ENCODE measurements at regions not wholly inside any gene's neighbourhood (a gene's known extent, or its start where the extent isn't known, plus 50 kb on each side); places are given as distances from the start of the nearest gene placed in this dataset.

DNA sequence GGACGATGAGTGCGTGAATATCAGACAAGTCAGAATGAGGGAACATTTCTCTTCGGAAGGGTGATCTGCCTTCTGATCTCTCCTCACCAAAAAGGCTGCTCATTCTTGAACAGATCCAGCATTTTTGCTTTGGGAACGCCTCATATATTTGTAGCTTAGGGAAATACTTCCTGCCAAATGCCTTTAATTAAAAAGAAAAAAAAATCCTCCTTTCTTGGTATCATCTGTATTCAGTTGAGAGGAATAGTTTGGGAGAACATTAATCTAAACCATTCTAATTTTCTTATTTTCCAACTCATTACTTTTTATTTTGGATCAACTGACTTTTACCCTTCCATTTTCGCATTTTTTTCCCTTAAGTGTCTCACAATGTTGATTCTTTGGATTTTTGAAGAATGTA is 163.4 kb downstream of the SNX18 start:
- no peak for DNase-seq (ENCODE audit: low read depth in 2 of 2)

GRCh38 chr5:54679686-54680085 is 162.1 kb downstream of the SNX18 start:
- no peak for DNase-seq (ENCODE audit: low read depth in 2 of 2)

DNA sequence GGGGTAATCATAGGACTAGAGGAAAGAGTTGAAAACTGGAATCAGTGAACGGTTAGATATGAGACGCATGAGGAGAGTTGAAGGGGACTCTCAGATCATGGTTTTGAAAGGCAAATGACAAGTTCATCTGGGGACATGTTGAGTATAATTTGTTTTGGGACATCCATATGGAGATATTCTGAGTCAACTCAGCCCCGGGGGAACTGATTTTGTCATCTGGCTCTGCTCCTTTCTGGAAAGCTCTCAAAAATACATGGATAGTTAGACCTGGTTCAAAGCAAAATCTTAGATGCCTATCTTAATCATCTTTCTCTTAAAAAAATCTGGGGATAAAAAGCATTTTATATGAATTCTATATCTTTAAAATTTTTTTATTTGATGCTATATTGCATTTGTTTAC is 161.2 kb downstream of the SNX18 start:
- no peak for DNase-seq (ENCODE audit: low read depth in 2 of 2)

- no peak for DNase-seq (ENCODE audit: low read depth in 2 of 2)
These were observed 159.2 kb downstream of the SNX18 start for GRCh38 chr5:54676481-54677340.

GRCh38 chr5:54673523-54674225 is 156.1 kb downstream of the SNX18 start:
- DNase-seq (ENCODE audit: low read depth in 2 of 2), result no peak

DNA sequence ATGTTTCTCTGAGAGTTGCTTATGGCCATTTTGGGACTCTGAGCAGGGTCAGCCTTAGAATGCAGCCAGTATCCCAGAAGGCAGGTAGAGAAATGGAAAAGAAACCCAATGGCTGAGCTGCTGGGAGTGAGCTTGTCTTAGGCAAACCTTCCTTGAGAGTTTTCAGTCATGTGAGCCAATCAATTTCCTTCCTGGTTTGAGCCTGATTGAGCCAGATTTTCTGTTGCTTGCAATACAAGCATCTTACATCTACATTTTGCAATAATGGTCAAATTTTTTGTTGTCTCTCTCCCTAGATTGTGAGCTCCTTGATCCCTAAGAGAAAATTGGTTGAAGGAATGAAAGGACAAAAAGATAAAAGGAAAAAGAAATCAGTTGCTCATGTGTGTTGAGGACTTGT is 155.3 kb downstream of the SNX18 start:
- no peak for DNase-seq (ENCODE audit: low read depth in 2 of 2)

- no peak for DNase-seq (ENCODE audit: low read depth in 2 of 2)
These were observed 154.1 kb downstream of the SNX18 start for GRCh38 chr5:54671681-54672080.

DNA sequence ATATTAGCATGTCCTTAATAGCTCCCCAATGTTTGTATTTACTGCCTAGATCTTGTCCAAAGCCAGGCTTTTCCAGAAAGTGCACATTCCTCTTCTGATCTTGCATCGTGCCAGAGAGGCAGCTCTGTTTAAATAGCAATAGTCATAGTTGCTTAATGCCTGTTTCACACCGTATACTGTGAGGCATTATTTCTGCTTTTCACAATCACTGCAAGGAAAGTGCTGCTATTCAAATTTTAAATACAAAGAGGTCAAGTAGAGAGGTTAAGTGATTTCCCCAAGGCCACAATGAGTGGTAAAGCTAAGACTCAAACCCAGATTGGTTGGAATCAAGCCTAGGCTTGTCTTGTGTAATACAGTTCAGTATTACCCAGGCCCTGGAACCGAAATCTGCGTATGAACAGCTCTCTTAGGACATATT is 153.6 kb downstream of the SNX18 start:
- no peak for DNase-seq (ENCODE audit: low read depth in 2 of 2)

GRCh38 chr5:54670281-54670680 is 152.7 kb downstream of the SNX18 start:
- DNase-seq (ENCODE audit: low read depth in 2 of 2), result no peak

DNA sequence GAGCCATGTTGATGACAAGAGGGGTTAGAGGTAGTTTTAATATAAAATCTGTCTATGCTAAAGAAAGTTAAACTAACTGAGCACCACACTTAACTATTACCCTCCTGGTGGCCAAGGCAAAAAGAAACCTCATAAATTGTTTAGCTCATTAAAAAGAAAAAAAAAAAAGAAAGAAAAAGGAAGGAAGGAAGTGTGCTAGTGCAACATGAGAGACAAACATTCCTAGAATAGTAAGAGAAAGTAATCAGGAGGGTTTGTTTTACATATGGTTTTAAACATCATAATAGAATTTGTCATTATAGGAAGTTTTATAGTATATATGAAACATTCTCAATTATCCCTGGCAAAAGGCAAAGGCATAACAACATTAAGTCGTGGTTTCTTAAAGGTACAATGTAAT is 152.3 kb downstream of the SNX18 start:
- DNase-seq (ENCODE audit: low read depth in 2 of 2), result no peak

- no peak for DNase-seq (ENCODE audit: low read depth in 2 of 2)
These were observed 151.7 kb downstream of the SNX18 start for GRCh38 chr5:54669285-54669684.

DNA sequence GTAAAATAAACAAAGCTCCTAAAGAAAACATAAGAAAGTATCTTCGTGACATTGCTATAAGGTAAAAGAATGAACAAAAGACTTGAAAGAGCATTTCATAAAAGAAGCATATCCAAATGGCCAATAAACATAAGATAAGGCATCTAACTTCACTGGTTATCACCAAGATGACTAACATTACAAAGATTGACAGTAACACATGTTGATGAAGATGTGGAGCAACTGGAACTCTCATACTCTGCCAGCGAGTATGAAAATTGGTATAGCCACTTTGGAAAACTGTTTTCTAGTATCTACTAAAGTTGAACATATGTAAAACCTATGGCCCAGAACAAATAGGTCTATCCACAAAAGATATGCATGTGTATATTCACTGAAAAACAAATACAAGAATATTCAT is 150.5 kb downstream of the SNX18 start:
- no peak for DNase-seq (ENCODE audit: low read depth in 2 of 2)

DNA sequence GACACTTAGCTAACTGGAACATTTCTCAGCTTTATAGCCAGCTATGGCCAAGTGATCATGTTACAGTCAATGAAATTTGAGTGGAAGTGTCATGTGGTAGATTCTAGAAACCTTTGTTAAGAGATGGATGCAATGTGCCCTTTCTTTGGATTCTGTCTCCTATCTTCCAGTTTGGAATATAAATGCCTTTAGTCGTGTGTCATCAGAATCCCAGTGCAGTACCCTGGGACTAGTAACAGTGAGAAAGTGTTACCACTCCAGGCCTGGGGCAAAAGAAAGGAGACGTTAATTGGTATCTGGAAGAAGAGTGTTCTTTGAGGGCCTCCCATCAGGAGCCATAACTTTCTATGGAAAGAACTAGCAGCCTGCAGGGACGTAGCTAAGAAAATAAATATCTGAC is 149.6 kb downstream of the SNX18 start:
- DNase-seq (ENCODE audit: low read depth in 2 of 2), result no peak

DNA sequence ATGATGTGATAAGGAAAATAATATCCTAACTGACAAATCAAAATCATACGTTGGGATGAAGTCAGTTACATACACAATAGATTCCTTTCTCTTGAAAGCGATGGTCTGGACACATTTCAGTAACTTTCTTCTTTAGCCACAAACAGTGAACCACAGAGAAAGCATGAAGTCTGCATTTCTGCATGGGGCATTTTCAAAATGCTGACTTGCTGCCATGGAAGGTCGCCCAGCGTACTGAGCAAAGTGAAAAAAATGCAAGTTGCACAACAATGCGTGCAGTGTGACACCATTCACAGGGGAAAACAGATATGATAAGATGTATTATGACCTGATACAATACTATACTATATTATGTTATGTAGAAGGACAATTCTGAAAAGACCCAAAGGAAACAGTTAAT is 146.3 kb downstream of the SNX18 start:
- no peak for DNase-seq (ENCODE audit: low read depth in 2 of 2)

- no peak for DNase-seq (ENCODE audit: low read depth in 2 of 2)
These were observed 143.6 kb downstream of the SNX18 start for GRCh38 chr5:54661111-54661510.

DNA sequence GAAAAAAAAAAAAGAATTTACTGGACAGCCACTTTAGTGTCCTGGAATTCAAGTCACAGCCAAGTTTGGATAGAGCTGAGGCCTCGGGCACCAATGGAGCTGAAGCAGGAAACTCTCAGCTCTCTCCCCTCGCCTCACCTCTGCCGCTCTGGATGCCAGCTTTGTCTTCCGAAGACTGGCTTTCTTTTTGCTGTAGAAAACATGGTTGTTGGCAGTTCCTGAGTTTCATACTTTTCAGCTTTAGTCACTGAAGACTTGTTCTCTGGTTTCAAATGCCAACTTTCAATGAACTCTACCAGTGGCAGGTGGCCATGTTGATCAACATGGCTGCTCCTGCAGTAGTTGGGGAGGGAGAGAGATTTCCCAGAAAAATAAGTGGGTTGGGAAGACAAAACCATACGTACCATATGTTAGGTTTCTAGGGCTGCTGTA is 142.2 kb downstream of the SNX18 start:
- no peak for DNase-seq (ENCODE audit: low read depth in 2 of 2)

DNA sequence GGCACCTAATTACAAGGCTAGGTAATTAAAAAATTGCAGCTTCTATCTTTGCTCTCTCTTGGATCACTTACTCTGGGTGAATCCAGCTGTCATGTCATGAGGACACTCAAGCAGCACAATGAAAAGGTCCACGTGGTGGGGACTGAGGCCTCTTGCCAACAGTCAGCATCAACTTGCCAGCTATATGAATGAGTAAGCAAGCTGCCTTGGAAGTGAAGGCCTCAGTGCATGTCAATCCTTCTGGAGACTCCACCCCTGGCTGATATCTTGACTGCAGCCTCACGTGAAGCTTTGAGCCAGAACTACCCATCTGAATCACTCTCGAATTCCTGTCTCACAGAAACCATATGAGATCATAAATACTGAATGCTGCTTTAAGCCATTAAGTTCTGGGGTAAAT is 140.5 kb downstream of the SNX18 start:
- no peak for DNase-seq (ENCODE audit: low read depth in 2 of 2)

- DNase-seq (ENCODE audit: low read depth in 2 of 2), result no peak
These were observed 138.7 kb downstream of the SNX18 start for GRCh38 chr5:54656261-54656728.

GRCh38 chr5:54655761-54656160 is 138.2 kb downstream of the SNX18 start:
- no peak for DNase-seq (ENCODE audit: low read depth in 2 of 2)

DNA sequence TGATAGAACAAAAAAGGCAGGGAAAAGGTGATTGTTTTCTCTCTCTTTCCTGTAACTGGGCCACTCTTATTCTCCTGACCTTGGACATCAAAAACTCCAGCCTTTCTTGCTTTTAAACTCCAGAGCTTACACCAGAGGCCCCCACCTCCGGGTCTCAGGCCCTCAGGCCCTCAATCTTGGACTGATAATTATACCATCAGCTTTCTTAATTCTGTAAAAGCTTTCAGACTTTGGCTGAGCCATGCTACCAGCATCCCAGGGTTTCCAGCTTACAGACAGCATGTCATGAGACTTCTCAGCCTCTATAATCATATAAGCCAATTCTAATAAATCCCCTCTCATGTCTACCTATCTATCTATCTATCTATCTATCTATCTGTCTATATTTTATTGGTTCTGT is 137.7 kb downstream of the SNX18 start:
- no peak for DNase-seq (ENCODE audit: low read depth in 2 of 2)

DNA sequence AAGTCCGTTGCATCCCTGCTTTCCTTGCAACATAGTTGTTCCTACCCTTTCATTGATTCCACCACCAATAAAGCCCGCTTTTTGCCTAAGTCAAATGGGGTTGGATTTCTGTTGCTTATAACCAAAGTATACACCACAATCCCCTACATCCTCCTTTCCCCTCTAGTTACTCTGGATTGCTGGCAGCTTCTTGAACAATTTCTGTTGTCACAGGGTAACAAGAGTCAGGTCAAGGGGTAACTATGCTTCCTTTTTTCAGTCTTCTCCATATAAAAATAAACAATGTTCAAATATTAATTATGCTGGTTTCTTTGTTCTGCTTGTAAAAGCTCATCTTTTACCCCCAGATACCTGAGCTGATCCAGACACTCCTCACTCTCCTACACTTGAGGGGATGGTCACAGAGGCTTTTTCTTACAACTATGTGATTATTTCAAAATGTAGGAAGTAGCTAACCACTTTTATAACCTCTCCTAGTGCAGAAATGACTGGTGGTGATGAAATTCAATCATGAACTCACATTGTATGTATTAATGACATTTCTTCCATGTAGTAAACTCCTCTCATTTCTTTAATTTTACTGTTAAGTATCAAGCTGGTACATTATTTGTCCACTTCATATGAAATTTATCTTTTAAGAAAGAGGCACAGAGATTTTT is 136.5 kb downstream of the SNX18 start:
- no peak for DNase-seq (ENCODE audit: low read depth in 2 of 2)

GRCh38 chr5:54651482-54652076 is 134.0 kb downstream of the SNX18 start:
- no peak for DNase-seq (ENCODE audit: low read depth in 2 of 2)

All from stimulated activated CD4-positive, alpha-beta T cell treated with anti-CD3 and anti-CD28 coated beads, Interleukin-1b, Interleukin-23, amount 100 ng/mL, for 1 hour (primary cell).